HG03432 (cell line): ENCODE measurements at regions not wholly inside any gene's neighbourhood (a gene's known extent, or its start where the extent isn't known, plus 50 kb on each side); places are given as distances from the start of the nearest gene placed in this dataset.

Experiments used
- ATAC-seq: cut with Tn5 transposase; IDR thresholded peaks from one replicate; pipeline ENCODE4 v1.9.1; 2021; ENCODE audit warnings: mild to moderate bottlenecking, moderate library complexity; ENCODE audit not compliant: unreplicated experiment

DNA sequence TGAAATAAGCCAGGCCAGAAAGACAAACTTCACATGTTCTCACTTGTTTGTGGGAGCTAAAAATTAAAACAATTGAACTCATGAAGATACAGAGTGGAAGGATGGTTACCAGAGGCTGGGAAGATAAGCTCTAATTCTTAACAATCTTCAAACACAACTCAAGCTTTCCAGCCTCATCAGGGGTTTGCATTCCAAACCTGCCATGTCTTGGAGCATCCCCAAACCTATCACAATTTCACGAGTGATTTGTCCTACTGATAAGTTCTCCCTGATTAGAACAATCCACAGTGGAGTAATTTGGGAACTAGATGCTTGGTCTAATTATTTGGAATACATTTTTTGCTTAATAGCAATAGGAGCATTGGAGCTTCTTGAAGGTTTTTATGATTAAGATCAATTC lies 418.5 kb upstream of the PKN2 start:
- no peak for ATAC-seq

DNA sequence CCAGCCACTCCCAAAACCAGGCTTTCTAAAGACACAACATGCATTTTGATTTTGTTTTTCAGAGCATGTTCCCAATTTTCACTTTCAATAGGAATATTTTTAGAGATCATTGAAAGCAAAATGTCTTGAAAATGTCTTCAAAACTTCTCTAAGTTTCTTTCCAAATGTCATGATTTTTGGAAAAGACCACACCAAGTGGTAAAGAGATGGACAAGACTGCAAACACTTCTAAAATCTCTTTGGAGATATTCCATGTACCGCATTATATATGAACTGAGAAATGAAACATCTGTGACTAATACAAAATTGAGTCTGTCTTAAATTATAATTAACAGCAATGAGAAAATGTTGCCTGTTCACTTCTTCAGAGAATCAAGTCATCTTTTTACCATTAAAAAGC lies 418.0 kb upstream of the PKN2 start:
- no peak for ATAC-seq

DNA sequence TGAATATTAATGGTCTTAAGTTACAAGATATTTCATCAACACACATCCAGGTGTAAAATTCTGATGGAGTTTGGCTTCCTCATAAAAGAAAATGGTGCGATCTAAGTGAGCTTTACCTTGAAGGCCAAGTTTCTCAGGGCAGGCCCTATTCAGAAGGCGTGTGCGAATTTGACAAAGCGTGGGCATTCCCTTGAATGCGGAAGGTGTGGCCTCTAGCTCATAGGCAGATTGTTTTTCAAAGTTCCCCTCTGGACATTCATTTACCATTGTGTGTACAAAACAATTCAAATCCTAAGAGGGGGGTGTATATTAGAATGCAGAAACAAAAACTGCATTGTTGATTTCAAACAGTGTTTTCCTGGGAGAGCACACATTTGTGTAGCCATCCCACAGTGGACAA lies 411.9 kb upstream of the PKN2 start:
- ATAC-seq = no peak

DNA sequence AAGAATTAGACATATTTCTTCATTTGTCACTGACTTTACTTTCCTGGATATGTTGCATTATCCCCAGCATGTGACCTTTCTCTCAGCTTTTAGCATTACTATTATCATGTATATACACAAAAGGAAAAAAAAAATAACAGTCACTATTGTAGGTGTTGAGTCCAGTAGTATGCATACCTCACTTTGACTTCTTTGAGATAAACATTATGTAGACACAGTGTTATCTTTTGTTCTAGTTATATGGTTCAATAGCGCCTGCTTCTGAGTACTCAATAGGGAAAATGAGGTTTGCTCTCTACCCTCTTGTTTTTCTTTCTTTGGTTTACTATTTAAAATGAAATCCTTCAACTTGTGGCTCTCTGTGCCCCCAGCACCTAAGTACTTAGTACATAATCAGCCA lies 409.6 kb upstream of the PKN2 start:
- ATAC-seq = no peak

DNA sequence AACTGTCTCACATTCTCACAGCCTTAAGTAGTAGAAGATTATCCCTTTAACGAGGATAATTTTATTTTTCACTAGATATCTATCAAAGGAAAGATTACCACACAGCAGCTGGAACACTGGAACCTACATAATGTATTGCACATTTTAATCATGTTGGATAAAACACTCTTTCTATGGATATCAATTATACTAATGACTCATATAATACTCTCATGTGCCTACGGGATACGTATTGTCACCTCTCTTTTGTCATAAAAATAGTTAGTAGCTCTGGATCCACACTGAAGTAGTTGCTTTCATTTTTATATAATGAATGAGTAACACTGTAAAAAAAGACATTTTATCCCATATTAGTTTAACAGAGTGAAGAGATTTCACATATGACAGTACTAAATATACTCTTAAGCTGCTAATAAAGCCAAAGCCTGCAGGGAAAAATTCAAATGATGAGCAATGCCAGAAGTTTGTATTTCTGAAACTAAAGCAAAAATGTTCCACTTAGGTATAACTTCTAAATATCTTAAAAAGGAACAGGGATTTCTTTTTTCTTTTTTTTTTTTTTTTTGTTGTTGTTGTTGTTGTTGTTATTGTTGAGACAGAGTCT lies 408.7 kb upstream of the PKN2 start:
- ATAC-seq = no peak

DNA sequence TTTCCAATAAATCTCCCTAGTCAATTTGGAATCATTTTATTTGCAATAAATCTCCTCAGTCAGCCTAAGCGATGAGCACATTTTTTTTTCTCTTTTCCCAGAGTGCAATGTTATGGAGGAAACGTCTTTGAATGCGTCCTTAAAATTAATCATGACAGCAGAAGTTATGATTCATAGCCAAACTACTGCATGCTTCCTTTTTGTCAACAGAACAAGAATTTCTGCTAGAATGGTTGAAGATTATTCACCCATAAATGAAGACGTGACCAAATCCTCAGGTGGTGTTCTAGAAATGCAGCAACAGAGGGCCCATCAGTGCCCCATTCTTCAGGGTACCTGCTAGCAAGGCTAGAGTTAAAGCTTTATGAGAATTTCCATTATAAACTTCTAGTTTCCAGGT lies 407.9 kb upstream of the PKN2 start:
- ATAC-seq = peak; percentile 70

DNA sequence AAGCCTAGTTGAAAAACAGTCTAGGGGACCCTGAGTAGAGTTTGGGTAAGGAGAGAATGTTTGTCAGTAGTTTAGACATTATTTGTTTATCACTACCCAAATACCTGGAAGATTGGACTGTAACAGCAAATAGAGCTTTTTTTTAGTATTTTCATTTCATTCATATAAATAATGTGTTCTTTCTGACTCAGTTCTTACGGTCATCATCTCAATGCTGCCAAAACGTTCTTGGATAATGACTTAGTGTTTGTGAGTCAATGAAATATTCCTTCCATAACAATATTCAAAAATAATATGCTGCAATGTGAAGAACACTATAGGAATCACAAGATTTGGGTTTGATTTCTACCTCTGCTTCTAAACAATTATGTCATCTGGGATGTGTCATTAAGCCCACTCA lies 400.0 kb upstream of the PKN2 start:
- ATAC-seq = no peak

DNA sequence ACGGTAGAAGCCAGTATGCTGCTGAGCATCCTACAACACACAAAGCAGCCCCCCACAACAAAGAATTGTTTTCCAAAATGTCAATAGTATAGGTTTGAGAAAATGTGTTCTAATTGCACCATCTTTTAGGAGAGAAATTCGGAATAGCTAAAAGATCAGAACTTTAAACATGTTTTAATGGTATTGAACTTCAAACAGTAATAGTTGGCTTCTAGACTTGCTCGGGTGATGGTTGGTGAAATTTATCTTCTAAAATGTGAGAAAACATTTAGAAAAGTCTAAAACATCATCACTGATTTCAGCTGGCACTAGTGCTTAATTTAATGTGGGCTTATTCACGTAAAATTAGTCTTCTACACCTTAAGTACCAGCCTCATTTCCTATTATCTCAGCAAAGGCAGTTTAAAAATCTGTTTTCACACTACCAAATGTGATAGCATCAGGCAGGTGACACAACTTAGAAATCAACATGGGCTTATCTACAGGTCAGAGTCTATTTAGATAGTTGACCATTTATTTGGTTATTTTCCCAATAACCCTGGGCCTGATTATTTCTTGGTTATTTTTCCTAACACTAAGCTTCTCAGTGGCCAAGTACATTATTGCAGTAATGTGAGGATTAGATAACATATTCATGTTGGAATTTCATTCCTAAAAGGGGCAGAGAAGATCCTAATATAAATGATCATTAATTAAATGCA lies 399.3 kb upstream of the PKN2 start:
- ATAC-seq = no peak

DNA sequence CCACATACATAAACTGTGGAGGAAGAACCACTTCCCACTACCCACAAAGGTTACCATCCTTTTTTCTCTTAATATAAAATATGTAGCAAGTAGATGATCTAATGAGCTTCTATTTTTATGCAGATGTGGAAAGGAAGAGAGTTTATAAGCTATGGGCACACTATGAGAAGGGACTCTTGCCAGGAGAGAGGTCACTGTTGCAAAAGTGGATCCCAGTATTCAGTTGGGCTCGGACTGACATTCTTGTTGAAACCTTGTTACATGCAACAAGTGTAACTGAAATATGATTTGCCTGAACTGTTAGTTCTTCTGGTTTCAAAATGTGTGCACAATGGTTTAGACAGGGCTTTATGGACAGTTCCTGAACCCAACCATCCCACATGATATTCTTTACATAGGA lies 397.4 kb upstream of the PKN2 start:
- no peak for ATAC-seq

DNA sequence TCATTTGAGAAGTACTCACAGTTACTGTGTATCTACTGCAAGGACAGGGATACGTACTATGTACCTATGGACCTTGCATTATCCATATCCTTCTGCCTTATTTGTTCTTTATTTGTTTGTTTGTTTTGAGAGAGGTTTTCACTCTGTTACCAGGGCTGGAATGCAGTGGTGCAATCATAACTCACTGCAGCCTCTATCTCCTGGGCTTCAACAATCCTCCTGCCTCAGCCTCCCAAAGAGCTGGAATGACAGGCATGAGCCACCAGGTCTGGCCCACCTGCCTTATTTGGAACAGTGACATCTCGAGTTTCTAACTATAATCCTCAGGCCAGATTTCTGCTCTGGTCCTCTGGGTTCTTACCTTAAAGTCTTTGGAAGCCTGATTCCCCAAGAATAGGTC lies 395.5 kb upstream of the PKN2 start:
- ATAC-seq = no peak

DNA sequence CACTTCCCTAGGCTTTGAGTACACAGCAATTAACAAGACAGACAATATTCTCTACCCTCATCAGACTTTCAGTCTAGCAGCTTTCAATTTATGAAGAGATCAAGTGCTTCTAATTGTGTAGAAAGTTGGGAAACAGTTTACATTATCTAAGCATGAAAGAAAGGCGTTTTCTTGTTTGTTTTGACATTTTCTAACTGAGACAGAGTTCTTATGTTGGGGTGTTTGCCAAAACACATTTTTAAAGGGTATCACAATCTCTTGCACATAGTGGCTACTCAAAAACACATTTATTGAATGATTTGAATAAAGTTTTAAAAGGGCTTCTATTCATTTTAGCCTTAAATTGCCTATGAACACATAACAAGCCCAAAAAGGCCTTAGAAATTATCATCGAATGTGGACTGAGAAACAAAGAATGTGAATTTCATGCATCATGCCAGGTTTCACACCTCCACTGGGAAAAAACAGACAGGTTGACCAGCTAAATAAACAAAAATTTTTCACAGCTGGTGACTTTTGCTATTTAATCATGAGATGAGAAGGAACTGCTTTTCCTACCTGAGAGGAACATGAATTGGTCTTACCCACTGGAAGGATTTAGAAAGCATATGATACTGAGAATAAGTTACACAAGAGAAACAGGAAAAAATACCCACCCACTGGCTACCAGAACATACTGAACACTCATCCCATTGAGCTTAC lies 394.5 kb upstream of the PKN2 start:
- no peak for ATAC-seq

DNA sequence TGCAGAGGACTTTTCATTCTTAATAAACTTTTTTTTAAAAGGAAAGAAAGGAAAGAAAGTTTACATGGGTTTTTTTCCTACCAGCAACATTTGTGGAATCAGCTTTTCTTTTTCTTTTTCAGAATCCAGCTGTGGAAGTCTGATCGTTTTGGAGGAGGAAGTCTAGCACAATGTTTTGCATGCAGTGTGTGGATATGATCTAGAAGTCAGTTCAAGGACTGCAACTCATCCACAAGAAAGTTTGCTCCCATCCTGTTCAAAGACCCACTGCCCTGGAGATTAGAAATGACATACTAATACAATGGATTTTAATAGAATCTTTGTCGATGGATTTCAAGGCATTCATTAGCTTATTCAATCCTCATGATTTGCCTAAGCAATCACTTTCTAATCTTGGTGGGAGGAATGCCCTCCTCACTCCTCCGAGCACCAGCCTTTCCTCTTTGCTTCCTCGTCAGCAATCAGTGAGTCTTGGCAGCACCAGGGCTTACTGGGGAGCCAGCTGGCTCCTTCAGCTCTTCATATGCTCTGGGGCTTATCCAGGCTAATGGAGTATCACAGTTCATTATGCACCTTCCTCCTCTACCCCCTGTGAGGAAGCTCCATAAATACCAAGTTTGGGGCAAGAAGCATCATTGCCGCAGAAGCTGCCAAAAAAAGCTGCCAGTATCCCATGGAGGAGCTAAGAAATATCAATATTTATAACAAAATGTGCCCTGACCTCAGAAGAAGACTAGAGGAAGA lies 392.3 kb upstream of the PKN2 start:
- no peak for ATAC-seq

DNA sequence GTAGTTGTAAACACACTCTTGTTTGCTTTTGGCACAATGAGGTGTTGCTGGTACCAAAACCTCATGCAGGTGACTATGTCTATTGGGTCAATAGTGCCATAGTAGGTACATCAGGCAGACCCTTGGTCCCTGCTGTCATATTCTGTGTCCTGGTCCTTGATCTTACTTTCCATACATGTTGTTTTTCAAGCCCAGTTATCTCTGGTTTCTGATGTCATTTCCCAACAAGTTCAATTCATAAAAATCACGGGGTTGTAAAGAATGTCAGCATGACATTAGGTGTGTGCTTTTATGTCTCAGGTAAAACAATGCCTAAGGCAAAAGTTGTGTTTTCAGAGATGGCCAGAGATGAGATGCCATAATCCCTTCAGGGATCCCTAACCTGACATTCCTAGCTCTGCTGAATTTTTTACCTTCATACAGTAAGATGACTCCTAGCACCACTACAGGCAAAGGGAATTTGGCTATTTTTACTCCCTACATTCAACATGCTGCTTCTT lies 390.3 kb upstream of the PKN2 start:
- no peak for ATAC-seq

DNA sequence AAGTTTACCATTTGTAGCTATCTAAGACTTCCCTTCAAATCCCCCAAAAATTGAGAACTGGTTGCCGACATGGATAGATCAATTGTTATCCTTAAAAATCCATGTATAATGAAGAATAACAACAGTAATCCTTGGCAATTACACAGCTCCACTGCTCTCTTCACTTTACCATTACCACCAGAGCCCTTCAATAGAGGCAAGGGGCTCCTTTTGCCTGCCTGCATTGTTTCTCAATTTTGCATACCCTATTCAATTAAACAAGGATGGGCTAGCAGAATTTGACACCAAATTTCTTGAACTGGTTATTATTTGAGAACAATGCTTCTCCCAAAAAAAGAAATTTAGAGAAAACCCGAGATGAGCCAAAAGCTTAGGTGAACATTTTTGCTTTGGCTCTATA lies 387.8 kb upstream of the PKN2 start:
- no peak for ATAC-seq

DNA sequence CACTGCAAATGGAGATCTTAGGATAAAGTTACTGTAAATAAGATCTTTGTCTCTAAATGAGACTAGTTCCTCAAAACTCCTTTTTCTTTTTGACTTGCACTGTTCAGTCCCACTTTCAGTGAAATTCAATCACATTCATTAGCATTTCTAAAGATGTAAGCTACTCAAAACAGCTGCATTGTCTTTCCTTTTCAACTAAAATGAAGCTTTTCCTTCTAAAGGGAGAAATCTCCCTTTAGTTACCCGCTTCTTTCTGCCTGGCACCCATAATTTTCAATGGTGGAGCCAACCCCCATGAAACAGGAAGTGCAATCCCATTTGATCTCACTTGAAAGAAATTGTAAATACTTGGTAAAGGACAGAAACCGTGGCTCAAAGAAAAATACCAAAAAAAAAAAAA lies 387.4 kb upstream of the PKN2 start:
- no peak for ATAC-seq

DNA sequence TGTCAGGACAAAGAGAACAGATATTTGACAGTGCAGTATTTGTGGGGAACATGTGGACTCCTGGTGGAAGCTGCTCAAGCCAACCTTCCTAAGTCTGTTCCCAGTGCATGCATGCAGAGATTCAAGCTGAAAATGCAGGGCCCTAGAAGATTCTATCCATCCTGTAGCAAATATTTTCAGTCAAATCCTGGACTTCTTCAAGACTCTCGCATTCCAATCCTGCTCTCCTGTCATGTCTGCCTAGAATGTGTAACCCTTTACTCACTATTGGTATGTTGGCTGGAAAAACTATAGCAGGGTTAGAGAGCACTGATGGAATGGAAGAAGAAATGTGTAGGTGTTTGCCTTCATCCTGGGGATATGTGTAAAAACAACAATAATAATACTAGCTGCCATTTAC lies 385.6 kb upstream of the PKN2 start:
- ATAC-seq = no peak

DNA sequence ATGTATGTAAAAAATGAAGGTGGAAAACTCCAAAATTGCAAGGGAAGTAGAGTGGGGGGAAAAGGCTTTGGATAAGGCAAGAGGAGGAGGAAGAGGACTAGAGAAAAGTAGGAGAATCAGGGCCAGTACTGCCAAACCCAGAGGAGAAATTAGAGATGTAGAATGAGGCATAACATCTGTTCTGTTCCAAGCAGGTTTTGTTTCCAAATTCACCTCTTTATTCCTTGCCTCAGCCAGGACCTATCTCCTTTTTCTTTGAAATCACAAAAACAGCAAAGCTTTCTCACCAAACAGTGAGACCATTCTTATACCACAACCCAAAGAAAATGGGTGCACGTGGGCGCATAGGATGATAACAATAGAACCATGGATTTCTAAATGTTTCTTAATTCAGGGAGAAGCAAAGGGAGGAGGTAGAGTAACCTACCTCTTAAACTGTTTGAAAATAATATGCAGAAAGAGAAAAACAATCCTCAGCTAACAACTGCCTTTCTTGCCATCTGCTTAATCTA lies 383.3 kb upstream of the PKN2 start:
- ATAC-seq = no peak

DNA sequence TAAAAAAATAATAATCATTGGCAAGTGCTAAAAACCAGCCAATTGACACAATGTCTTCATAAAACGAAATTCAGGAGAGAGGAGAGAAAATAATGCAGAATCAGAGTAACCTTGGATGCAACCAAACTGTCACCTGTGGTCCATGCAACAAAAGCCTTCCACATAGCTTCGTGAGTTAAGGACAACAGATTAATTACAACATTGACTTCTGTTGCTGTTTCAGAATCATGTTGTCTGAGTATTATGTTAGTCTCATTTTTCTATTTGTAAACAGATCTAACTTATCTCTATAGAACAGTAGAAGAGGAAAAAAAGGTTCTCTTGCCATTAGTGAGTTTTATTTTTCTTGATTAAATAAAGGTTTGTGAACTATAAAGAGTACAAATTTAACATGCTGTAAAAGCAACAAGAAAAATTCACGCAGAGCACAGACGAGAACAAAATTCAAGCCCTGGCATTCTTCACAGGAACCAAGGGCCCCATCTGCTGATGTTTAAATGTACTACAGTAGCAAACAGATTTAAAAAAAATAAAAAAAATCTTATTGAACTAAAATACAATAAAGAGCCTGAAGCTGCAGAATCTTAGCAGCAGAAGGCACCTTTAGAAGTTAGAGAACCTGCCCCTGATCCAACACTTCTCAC lies 381.1 kb upstream of the PKN2 start:
- no peak for ATAC-seq

DNA sequence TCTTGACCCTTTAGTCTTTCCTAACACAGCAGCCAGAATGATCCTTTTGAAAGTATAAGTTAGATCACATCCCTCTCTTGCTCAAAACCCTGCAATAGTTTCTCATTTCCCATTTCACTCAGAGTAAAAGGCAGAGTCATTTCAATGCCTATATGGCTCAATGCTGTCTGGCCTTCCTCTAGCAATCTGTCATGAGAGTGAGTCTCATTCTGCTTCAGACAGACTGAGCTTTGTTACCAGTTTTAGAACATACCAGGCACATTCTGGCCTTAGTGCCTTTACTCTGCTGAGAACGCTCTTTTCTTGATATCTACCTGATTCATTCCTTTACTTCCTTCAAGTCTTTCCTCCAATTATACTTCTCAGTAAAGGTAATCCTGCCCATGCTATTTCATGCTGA lies 372.8 kb upstream of the PKN2 start:
- ATAC-seq = no peak

DNA sequence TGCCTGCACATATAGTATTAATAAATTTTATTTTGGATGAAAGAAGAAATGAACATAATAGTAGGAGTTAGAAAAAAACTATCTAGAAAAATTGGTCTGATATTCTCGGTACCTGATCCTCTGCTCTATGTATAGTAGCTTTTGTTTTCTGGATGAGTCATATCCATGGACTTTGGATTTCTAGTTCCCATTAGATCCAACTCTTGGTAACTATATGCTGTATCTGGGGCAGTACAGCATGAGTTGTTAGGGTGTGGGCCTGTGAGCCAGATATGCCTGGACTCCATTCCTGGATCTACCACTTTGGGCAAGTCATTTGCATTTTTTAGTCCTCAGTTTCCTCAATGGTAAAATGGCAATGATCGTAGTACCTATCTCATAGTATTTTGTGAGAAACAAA lies 372.2 kb upstream of the PKN2 start:
- no peak for ATAC-seq

DNA sequence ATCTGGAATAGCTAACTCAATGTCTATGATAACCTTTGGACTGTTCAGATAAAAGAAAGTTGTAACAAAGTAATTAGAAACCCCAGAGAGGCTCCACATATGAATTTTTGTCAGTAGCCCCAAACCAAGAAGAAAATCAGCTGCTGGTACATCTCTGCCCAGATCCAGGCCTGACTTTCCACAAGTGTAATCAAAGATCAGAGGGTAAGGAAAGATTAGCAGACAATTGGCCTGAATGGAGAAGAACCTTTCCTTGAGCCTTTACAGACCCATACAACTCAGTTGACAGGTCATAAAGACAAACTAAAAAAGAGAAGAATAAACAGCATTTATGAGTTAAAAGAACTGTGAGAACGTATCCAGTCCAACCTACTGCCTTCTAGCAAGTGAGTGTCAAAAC lies 366.7 kb upstream of the PKN2 start:
- no peak for ATAC-seq
